Stromal cell of bone marrow (primary cell): ENCODE measurements at regions not wholly inside any gene's neighbourhood (a gene's known extent, or its start where the extent isn't known, plus 50 kb on each side); places are given as distances from the start of the nearest gene placed in this dataset.

Experiments used
- DNase-seq: peaks from one replicate; pipeline ENCODE4 v3.0.0-alpha.2; 2012; ENCODE audit warnings: low read depth

GRCh38 chr15:35771746-35772442 is 225.9 kb upstream of the DPH6 start:
- DNase-seq, result no peak

- no peak for DNase-seq
Observed at GRCh38 chr15:35774653-35775052, 228.7 kb upstream of the DPH6 start.

- no peak for DNase-seq
Observed at GRCh38 chr15:35775471-35775870, 229.5 kb upstream of the DPH6 start.

GRCh38 chr15:35777061-35777460 is 231.1 kb upstream of the DPH6 start:
- DNase-seq, result no peak

- no peak for DNase-seq
Observed at GRCh38 chr15:35783203-35783602, 237.2 kb upstream of the DPH6 start.

DNA sequence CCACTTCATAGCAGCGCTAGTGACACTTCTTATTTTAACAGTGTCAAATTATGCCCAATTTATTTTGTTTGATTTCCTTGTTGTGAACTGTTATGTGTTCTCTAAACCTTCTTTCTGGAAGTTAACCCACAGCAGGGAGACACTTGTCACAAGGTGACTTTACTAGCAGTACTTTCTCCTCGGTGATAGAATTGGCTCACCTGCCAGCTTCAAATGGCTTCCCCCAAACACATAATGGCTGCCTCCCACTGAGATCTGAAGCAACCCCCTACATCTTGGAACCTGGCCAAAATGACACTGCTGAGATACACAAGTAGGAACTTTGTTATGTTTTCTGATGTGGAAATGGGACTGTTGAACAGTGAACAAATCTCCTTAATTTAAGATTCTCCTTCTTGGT is 238.8 kb upstream of the DPH6 start:
- no peak for DNase-seq

DNA sequence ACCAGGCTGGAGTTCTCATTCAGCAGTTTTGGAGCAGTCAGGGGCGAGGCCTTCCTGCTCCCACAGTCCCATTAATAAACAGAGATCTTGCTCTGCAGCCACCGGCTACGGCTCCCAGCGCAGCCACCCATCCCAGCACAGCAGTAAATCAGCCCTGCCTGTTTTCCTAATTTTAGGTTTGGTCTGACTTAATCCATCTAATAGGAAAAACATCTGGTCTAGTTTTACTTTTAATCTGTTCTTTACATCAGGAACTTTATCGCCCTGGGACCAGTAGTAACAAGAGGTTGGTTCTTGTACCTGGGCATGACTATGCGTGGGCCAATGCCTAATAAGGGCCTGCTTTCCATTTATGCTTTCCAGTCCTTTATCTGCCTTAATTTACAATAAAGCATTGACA is 264.0 kb upstream of the DPH6 start:
- DNase-seq, result no peak

- DNase-seq, result no peak
Observed at GRCh38 chr15:35813573-35813972, 267.6 kb upstream of the DPH6 start.

GRCh38 chr15:35818846-35819245 is 272.9 kb upstream of the DPH6 start:
- DNase-seq, result no peak

DNA sequence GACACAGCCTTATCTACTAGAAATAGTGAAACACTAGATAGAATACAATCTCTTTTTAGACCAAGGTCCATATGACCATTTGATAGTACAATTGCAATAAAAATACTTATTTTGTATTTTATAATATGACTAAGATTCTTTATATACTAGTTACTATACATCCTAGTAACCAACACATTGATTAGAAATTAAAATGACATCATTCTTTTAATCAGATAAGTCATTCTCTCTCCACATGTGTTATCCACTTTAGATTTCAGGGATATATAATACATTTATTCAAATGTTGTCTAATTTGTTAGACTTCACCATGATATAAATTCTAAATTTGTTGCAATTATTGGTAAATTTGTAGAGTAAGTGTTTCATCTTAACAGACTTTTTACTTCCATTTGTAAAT is 276.2 kb upstream of the DPH6 start:
- no peak for DNase-seq

- DNase-seq, result no peak
Observed at GRCh38 chr15:35827141-35827540, 281.2 kb upstream of the DPH6 start.

GRCh38 chr15:35827911-35828310 is 281.9 kb upstream of the DPH6 start:
- no peak for DNase-seq

DNA sequence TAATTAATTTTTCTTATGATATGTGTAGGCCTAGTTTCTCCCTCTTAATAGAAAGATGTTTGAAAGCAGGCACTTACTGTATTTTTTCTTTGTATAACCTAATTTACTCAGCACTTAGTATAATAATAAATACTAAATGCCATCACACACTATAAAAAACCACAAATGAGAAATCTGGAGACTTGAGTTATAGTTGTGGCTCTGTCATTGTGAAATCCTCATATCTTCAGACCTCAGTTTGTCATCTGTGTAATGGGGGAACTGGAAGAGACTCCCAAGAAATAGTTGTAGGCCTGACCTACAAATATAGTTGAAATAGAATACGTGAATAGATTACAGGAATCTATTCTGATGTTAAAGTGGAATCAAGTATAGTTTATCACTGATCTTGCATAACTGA is 287.6 kb upstream of the DPH6 start:
- DNase-seq, result no peak

GRCh38 chr15:35834216-35834830 is 288.4 kb upstream of the DPH6 start:
- no peak for DNase-seq

DNA sequence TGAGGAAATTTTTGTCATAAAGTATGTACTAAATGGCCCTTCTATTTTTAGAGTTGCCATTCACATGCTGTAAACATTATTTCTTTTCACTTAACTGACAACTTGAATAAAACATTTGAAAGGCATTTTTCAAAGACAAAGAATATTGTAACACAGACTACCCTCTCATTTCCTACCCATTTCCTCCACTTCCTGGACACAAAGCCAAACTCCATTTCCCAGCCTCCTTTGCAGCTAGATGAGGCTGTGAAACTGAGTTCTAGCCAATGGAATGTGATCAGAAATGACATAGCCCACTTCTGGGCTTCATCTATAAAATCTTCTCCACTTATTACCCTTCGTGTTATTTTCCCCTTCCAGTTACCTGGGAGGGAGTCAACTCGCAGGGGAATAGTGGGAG is 288.9 kb upstream of the DPH6 start:
- no peak for DNase-seq

DNA sequence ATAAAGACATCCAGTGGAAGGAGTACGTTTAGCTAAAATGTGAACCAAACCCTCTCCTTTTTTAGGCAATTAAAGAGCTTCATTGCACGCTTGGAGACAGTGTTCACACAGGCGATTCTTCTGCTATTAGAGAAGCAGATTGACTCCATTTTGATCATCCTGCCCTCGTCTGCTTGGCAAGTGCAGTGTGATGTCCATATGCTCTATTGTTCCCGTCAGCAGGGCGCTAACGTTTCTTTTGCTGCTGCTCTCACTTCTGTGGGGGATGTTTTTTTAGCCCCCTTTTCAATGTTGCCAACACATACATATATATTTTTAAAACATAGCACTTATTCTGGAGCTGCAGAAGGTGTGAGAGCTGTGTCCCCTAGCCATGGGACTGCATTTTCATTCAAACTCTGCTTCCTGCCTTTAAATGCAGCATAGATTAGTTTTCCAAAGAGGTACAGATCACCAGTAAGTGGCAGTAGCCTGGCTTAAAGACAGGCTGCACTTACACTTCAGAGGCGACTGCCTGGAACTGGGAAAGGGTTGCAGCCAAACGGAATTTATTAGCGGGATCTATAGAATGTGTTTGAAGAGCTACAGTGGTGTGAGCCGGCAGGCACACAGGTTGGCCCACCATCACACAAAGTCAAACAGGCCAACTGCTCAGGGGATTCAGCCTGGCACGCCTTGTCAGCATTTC is 292.6 kb upstream of the DPH6 start:
- DNase-seq, result no peak

DNA sequence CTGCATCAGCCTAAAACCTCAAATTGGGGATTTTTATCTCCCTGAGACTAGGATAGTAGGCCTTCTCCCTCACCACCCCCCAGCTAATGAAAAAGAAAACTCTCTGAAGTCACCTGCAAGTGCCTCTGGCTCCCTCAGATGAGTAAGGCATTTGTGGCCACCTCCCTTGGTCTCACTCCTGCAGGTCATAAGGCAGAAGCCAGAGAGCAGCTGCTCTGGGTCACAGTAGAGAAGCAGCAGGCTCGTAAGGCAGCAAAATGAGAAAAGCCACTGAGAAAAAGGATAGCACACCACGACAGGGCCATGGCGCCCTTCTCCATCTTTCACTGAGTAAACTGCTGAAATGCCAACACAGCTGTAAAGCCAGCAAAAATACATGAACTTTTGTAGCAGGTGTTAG is 296.7 kb upstream of the DPH6 start:
- DNase-seq, result no peak

DNA sequence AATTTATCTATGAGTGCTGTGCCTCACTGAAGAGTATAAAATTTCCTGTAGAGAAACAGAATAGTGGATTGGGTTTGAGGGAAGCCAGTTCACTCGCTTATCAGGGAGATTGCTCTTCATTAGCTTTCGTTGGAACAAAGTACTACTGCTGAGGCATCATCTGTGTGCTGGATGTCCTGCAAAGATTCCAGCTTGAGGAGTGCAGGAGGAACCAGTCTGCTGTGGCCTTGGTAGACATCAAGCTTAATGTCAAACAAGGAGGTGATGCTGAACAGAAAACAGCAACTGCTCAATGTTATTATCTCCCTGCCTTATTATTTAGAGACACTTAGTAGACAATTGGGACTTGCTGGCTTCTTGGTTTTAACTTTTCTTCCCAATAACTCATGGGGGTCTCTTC is 297.5 kb upstream of the DPH6 start:
- DNase-seq, result no peak

DNA sequence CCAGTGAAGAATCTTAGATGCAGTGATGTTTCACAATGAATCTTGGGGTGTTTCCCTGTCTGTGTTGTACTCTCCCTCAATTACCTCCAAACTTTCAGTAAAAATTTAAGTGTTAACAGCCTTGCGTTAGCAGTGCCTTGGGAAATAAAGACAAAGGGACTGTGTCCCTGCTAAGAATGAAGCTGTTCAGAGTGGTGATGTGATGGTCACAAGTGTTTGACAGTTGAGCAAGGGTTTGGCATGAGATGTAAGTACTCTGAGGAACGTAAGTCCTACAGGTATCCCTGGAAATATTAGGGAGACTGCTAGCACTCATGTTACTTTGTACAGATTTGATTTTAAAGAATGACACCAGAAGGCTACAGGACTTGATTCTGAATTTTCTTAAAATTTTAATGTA is 304.3 kb upstream of the DPH6 start:
- DNase-seq, result no peak

DNA sequence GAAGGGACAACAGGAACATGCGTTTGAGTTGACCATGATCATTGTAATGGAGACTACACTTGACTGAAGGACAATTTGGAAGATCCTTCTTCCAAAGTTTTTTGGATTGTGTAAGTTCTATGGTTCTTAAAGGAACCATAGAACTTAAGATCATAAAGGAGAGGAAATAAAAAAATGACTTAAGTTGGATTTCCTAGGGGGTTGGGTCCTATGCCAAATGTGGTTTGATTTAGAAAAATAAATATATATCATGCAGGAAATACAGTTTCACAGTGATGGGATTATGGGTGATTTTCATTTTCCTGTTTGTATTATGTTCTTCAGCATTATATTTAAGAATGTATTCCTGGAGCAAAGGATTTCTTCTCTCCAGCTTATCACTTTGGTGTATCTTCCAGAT is 305.5 kb upstream of the DPH6 start:
- DNase-seq, result no peak

- DNase-seq, result no peak
Observed at GRCh38 chr15:35852818-35853624, 307.1 kb upstream of the DPH6 start.

DNA sequence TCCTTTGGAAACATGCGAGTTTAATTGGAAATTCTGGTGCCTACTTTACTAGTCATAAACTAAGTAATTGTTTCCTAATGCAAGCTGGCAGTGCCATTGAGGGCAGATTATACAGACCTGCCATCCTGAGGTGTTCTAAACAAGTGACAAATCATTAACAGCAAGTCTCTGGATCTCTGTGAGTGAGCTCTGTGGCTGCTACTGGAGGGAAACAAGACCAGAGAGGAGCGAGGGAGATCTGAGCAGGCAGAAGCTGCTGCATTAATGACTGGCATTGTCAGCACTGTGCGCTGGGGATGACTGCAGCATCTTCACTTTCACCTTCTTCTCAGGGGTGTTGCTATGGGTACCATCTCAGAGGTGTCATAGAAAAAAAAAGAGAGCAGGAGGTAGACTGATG is 308.4 kb upstream of the DPH6 start:
- DNase-seq, result no peak
